HFF-Myc (cell line): ENCODE measurements at regions not wholly inside any gene's neighbourhood (a gene's known extent, or its start where the extent isn't known, plus 50 kb on each side); places are given as distances from the start of the nearest gene placed in this dataset.

Experiments used
- DNase-seq: peaks from one replicate; pipeline ENCODE4 v3.0.0-alpha.2; 2011; ENCODE audit warnings: low read depth; ENCODE audit errors: extremely low read depth
- H3K4me3 ChIP-seq: replicated peaks from 2 replicates; pipeline ENCODE4 v1.5.1; 2011; ENCODE audit warnings: low read depth, mild to moderate bottlenecking, control low read depth, low read length
- CTCF ChIP-seq: IDR thresholded peaks from 2 replicates; pipeline ENCODE4 v1.5.1; 2012; ENCODE audit warnings: mild to moderate bottlenecking, low read depth, low read length, control low read depth; ENCODE audit errors: missing control alignments

- no peak overlapping the region for H3K4me3 ChIP-seq
- no peak for DNase-seq
- no peak for TF ChIP-seq CTCF
Observed at GRCh38 chr4:24727390-24728224, 67.8 kb upstream of the SOD3 start.

- no peak for DNase-seq
- no peak overlapping the region for H3K4me3 ChIP-seq
- TF ChIP-seq CTCF = no peak
Observed at GRCh38 chr4:24729119-24729730, 66.1 kb upstream of the SOD3 start.

- no peak for TF ChIP-seq CTCF
- no peak for DNase-seq
- no peak overlapping the region for H3K4me3 ChIP-seq
Observed at GRCh38 chr4:24730256-24731001, 64.9 kb upstream of the SOD3 start.

GRCh38 chr4:24731448-24731847 lies 63.9 kb upstream of the SOD3 start:
- no peak for TF ChIP-seq CTCF
- no peak overlapping the region for H3K4me3 ChIP-seq
- no peak for DNase-seq

DNA sequence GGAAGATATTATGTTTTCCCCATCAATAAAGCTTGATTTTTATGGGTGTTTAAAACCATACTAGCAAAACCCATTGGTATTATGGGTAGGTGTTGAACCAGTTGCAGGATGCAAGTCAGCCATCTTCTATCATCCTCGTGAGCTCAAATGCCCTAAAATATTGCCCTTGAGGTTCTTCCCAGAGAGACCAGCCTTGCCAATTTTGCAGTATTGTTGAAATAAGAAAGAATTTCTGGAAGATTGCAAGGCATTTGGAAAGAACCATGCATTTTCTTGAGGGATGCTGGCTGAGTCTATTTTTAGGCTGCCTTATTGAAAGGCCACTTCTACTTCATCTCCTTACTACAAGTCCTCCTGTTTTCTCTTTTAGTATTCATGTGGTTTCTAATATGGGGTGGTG lies 60.9 kb upstream of the SOD3 start:
- DNase-seq = no peak
- no peak for TF ChIP-seq CTCF
- no peak overlapping the region for H3K4me3 ChIP-seq

DNA sequence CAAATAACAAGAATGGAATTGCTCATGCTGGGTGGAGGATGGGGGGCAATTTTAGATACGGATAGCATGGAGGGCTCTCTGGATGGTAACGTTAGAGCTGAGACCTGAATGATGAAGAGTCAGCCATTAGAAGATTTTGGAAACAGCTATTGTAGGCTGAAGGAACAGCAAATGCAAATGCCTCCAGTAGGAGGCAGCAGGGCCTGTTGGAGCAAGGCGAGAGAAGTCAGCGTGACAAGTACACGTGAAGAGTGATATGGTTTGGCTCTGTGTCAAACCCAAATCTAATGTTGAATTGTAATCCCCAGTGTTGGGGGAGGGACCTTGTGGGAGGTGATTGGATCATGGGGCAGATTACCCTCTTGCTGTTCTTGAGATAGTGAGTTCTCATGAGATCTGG lies 59.3 kb upstream of the SOD3 start:
- no peak overlapping the region for H3K4me3 ChIP-seq
- DNase-seq = no peak
- TF ChIP-seq CTCF = peak; percentile 49
